ENCODE measurements at regions not wholly inside any gene's neighbourhood (a gene's known extent, or its start where the extent isn't known, plus 50 kb on each side); places are given as distances from the start of the nearest gene placed in this dataset.

DNA sequence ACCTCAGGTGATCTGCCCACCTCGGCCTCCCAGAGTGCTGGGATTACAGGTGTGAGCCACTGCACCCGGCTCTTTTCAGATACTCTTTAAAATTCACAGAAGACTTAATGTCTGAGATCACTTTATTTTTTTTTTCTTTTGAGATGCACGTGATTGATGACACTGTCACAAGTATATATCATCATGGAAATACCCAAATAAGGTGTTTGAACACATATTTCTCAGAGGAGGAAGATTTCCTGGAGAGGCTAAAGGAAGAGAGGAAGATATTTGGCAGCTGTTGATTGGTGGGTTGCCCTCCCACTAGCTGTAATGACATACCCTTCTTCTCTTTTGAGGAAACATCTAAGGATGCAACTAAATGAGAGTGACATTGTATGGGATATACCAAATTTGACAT is 225.9 kb upstream of the CITED2 start:
- TF ChIP-seq, protein P1, sequence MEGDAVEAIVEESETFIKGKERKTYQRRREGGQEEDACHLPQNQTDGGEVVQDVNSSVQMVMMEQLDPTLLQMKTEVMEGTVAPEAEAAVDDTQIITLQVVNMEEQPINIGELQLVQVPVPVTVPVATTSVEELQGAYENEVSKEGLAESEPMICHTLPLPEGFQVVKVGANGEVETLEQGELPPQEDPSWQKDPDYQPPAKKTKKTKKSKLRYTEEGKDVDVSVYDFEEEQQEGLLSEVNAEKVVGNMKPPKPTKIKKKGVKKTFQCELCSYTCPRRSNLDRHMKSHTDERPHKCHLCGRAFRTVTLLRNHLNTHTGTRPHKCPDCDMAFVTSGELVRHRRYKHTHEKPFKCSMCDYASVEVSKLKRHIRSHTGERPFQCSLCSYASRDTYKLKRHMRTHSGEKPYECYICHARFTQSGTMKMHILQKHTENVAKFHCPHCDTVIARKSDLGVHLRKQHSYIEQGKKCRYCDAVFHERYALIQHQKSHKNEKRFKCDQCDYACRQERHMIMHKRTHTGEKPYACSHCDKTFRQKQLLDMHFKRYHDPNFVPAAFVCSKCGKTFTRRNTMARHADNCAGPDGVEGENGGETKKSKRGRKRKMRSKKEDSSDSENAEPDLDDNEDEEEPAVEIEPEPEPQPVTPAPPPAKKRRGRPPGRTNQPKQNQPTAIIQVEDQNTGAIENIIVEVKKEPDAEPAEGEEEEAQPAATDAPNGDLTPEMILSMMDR (IDR thresholded peaks at IDR 0.05; ENCODE audit: insufficient read depth, low read depth, low read length, missing control alignments) = no peak
- no peak overlapping the region for H3K4me3 ChIP-seq (ENCODE audit: low read depth, low read length)
- peak; percentile 10 for DNase-seq (ENCODE audit: low read depth)

DNA sequence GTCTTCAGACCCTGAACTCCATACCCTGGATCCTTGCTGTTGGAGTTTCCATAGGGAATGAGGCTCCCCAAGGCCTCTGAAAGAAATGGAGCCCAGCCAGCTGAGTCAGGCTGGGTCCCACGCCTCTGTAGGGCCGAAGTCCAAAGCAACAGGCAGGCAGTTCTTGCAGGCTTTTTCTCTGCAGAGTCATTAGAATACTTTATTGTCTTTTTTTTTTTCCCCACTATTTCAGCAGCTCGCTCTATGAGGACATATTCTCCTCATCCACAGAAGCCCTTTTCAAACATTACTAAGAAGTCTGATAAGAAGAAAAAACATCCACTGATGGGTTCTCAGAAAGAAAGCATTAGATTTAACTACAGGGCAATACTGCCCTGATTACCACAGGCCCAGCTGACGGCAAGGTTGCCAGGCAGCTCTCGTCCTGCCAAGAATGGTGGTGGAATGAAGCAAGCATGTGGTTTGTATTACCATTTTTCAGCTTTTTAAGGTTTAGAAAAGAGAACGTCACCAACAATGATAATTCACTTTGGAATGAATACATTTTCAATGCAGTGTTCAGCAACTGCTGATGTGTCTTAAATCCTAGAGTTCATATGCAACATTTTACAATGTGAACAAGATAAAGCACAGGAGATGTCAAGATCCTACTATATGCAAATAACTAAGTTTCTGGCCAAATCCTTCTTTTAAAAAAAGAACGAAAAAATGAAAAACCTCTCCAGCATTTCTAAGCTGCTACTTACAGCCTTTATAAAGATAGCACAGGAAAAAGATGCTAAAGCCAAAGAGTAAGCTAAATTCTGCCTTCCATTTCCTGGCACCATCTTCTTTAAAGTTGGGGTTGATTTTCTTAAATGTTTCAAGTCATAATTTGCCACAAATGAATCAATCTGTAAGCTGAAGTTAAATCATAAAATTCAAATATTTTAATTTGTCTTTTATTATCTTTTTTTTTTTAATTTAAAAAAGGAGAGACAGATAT is 223.6 kb upstream of the CITED2 start:
- TF ChIP-seq, protein P1 (IDR thresholded peaks at IDR 0.05; ENCODE audit: insufficient read depth, low read depth, low read length, missing control alignments) = no peak
- H3K4me3 ChIP-seq (ENCODE audit: low read depth, low read length) = no peak overlapping the region
- no peak for DNase-seq (ENCODE audit: low read depth)

DNA sequence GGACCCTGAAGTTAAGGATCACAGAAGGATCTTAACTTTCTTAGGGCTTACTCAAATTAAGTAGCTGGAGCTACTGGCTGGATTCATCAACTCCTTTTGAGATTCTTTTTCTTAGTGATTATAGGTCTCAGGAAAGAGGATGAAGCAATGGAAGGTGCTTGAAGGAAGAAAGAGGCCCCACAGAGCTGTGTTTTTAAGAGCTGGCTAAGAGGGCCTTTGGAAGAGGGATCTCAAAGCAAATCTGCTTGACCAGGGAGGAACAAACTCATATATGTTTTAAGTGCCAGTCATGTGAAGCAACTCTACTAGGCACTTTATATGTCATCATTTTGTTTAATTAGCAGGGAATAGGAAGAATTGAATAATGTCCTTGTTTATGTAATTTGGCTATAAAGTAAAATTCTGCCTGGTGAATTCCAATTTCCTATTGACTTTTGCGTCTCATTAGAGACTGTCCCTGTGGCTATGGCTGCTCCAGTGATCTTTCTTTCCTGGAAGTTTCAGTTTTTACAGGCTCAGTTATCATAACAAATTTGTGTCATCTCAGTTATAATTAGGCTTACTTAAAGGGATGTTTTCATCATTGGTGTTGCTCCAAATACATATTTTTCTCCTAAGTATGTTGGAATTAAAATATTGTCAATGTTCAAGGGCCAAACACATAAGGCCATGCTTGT is 222.8 kb upstream of the CITED2 start:
- TF ChIP-seq, protein P1 (IDR thresholded peaks at IDR 0.05; ENCODE audit: insufficient read depth, low read depth, low read length, missing control alignments) = no peak
- H3K4me3 ChIP-seq (ENCODE audit: low read depth, low read length) = no peak overlapping the region
- DNase-seq (ENCODE audit: low read depth) = no peak

DNA sequence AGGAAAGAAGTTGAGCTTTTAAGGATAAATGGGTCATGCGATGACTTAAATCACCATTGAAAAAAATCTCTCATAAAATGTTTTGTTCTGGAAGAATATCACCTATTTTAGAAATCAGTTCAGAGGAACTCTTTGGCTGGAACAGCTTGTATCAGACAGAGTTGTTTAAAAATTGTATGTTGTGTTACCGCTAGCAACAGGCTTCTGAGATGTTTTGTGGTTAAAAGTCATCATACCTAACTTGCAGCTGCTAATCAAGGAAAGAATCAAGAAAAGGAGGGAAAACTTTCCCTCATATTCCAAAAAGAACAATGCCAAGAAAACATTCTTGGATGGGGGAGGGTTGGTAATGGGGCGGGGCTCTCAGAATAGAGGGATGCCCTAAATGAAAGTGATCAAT is 220.7 kb upstream of the CITED2 start:
- no peak for DNase-seq (ENCODE audit: low read depth)
- TF ChIP-seq, protein P1 (IDR thresholded peaks at IDR 0.05; ENCODE audit: insufficient read depth, low read depth, low read length, missing control alignments) = no peak
- H3K4me3 ChIP-seq (ENCODE audit: low read depth, low read length) = no peak overlapping the region

DNA sequence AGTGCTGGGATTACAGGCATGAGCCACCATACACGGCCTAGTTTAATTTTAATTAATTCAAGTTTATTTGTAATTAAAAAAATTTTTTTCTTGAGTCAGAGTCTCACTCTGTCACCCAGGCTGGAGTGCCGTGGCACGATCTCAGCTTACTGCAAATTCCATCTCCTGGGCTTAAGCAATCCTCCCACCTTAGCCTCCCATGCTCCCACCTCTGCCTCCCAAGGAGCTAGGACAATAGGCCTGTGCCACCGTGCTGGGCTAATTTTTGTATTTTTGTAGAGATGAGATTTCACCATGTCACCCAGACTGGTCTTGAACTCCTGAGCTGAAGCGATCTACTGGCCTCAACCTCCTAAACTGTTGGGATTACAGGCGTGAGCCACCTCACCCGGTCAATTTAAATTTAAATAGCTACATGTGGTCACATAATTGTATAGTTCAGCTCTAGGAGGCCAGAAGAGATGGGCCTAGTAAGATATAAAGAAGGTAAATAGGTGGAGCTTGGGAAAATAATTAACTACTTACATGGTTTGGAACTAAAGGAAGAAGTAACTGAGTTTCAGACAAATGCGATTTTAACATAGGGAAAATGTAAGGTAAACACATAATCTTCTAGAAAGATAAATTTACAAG is 220.0 kb upstream of the CITED2 start:
- H3K4me3 ChIP-seq (ENCODE audit: low read depth, low read length) = no peak overlapping the region
- no peak for DNase-seq (ENCODE audit: low read depth)
- TF ChIP-seq, protein P1 (IDR thresholded peaks at IDR 0.05; ENCODE audit: insufficient read depth, low read depth, low read length, missing control alignments) = no peak

DNA sequence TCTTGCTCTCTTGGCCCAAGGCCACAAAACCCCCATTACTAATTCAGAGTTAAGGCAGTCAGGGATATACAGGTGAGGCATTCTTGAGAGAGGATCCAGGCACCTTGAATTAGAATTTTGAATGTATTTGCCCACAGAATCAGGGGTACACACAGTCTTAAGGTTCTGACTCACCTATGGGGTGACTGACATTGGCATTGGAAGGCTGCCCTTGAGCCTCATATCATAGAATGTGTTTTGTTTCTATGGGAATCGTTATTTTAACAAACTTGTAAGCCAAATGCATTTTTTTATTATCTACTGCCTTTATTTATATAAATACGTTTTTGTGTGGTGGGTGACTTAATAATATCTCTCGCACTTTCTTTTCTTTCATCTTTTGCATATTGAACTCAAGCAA is 218.6 kb upstream of the CITED2 start:
- H3K4me3 ChIP-seq (ENCODE audit: low read depth, low read length) = no peak overlapping the region
- TF ChIP-seq, protein P1 (IDR thresholded peaks at IDR 0.05; ENCODE audit: insufficient read depth, low read depth, low read length, missing control alignments) = no peak
- no peak for DNase-seq (ENCODE audit: low read depth)

Data from GM12865 (cell line).